Activated T-helper 1 cell treated with Interleukin-2 at 50 U/mL for 16 hours (primary cell): ENCODE measurements at regions not wholly inside any gene's neighbourhood (a gene's known extent, or its start where the extent isn't known, plus 50 kb on each side); places are given as distances from the start of the nearest gene placed in this dataset.
"Not testable (repeated sequence)": the region's sequence is repeated elsewhere in the genome, so short reads cannot be mapped to it uniquely, and the experiment has no call there.

ENCODE experiments used
- DNase-seq: peaks from one replicate; pipeline ENCODE4 v3.0.0-alpha.2; 2020; ENCODE audit warnings: low read depth

DNA sequence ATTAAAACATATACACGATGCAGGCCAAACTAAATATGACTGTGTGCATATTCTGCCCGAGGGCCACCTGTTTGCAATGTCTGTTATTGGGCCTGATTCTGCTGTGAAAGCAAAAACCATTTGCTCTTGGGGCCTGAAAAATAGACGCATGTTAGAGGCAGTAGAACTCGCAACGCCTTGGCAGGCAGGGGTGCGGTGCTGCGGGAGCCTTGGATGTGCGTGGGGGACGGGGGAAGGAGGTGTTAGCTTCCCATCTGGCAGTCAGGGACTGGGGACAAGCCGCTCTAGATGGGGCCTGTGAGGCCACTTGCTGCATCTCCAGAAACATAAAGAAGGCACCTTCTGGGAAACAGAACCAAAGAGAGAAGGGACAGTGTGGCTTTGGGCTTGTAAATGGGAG is 216.3 kb downstream of the PHETA1 start:
- no peak for DNase-seq

- no peak for DNase-seq
Observed at GRCh38 chr12:111150921-111151840, 217.7 kb downstream of the PHETA1 start.

DNA sequence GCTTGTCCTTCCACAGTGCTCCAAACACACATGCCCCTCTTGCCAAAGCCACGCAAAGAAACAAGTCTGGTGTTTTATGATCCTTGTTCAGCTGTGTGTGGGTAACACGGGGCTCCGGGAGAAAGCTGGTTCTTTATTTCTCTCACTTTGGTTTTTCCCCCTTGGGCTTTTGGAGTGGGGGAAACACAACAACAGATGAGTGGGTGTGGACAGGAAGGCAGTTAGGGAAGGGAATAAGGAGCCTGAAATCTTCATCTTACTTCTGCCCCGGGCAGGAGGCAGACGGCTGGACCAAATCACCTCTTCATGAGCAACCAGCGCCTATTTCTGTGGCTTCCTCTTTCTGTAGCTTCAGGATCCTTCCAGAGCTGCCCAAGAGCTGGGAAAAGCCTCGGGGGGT is 218.5 kb downstream of the PHETA1 start:
- DNase-seq = no peak

DNA sequence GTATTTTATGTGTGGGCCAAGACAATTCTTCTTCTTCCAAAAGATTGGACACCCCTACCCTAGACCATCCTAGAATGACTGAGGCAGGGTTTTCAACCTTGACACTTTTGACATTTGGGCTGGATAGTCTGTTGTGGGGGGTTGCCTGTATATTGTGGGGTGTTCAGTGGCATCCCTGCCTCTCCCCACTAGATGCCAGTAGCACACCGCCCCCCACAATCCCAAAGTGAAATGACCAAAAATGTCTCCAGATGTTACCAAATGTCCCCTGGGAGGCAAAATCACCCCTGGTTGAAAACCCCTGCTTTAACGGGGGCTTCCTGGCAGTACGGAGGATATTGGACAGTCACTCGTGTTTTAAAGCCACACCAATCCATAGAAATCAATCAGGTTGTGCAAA is 219.6 kb downstream of the PHETA1 start:
- no peak for DNase-seq

- DNase-seq = no peak
Observed at GRCh38 chr12:111148005-111148404, 220.9 kb downstream of the PHETA1 start.

DNA sequence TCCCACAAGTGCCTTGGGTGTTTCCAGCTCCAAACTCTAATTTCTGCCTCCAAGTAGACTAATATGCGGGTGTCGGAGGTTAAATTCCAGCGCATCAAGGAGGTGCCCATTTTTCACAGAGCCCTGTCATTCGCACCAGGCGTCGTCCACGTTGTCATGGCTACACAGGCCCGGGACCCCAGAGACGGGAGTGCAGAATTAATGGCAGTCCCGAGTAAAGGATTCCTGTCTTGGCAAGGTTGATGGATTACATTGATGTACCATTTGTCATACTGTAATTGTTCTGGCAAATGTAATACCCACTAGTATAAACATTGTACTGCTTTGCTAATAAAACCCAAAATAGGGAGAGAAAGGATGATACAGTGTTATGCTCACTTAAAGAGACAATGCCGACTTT is 222.9 kb upstream of the MYL2 start:
- DNase-seq = no peak

GRCh38 chr12:111141205-111141604 is 220.8 kb upstream of the MYL2 start:
- no peak for DNase-seq

DNA sequence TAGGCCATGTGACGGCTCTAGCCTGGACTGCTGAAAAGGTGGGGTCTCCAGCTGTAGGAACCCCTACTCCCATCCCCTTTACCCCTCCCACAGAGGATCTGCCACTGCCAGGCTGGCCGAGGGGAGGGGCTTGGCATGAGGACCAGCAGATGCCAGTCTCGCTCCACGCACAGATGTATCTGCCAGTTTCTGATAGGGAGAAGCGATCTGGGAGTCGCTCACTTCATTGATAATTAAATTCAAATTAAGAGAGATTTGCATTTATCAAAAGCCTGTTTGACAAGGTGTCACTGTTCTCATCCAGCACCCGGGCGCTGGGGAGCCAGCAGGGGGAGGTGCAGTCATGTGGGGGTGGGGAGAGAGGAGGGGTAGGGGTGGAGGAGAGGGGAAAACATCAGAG is 217.6 kb upstream of the MYL2 start:
- no peak for DNase-seq

DNA sequence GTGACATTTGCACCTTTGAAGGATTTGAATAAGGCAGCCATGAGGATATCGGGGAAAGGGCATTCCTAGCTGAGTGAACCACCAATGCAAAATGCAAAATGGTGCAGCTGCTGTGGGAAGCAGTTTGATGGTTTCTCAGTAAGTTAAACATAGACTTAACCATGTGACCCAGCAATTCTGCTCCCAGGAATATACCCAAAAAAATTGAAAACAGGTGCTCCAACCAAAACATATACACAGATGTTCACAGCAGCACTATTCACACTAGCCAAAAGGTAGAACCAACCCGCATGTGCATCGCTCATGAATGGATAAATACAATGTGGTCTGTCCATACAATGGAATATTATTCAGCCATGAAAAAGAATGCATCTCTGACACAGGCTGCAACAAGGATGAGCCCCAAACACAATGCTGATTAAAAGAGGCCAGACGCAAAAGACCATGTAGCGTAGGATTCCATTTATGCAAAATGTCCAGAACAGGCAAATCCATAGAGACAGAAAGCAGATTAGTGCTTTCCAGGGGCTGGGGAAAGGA is 215.0 kb upstream of the MYL2 start:
- no peak for DNase-seq

DNA sequence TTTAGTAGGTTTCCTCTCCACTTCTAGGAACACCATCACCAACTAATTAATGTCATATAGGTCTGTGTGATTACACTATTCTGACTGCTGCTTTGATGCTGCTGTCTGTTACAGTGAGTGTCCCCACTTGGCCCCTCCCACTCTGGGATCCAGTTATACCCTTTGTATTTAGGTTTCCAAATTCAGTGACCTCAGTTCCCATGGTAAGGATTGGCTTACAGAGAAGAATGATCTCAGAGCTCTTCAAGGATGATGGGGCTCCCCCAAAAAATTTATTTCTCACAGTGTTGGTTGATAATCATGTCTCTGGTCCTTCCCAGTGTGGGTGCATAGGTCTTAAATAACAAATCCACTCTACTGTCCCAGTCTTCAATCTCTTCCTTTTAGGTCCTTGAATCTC is 210.0 kb upstream of the MYL2 start:
- no peak for DNase-seq

DNA sequence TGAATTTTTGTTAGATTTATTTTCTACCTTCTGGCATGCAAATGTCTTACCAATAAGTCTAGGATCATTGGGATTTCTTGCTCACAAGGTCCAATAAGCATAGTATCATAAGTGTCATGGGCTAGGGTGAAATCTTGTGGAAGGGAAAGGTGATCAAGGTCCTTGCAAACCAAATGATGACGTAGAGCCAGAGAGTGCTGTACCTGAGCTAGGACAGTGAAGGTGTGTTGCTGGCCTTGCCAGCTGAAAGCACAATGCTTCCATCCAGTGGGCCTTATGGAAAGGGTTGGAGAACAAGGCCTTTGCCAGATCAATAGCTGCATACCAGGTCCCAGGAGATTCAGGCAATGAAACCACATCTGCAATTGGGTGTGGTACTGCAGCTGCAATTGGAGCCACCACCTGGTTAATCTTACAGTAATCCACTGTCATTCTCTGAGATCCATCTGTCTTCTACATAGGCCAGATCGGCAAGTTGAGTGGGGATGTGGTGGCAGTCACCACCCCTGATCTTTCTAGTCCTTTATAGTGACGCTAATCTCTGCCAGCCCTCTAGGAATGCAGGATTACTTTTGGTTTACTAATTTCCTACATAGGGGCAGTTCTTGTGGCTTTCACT is 208.9 kb upstream of the MYL2 start:
- no peak for DNase-seq

DNA sequence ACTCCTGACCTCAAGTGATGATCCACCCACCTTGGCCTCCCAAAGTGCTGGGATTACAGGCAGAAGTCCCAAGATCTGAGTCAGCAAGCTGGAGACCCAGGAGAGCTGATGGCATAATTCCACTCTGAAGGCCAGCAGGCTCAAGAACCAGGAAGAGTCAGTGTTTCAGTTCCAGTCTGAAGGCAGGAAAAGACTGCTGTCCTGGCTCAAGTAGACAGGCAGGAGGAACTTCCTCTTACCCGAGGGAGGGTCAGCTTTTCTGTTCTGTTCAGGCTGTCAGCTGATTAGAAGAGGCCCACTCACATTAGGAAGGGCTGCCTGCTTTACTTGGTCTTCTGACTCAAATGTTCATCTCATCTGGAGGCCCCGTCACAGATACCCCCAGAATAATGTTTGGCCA is 206.0 kb upstream of the MYL2 start:
- DNase-seq = no peak

GRCh38 chr12:111124183-111124582 is 203.8 kb upstream of the MYL2 start:
- DNase-seq = no peak

DNA sequence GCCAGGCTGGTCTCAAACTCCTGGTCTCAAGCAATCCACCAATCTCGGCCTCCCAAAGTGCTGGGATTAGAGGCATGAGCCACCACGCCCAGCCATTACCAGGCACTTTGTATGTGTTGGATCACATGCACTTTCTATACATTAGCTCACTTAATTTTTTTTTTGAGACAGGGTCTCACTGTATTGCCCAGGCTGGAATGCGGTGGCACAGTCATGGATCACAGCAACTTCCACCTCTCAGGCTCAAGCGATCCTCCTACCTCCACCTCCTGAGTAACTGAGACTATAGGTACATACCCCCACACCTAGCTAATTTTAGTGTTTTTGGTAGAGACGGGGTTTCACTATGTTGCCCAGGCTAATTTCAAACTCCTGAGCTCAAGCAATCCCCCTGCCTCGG is 203.0 kb upstream of the MYL2 start:
- DNase-seq = no peak

- DNase-seq = no peak
Observed at GRCh38 chr12:111122458-111122878, 202.1 kb upstream of the MYL2 start.

DNA sequence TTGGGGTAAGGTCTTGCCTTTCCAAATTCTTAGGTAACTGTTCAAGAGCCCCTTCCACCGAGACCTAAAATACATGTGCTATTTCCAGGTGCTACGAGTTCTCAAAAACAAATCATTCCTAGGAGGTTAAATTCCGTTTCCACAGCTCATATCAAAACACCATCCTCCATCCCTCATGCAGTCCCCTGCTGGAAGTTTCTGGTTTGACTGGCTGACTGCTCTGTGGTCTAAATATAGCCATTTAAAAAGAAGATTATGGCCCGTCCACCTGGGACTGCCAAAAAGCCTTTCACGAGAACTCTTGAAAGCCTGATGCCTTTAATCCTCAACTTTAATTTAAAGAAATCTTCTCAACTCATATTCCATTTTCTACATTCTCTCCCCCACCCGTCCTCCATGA is 201.5 kb upstream of the MYL2 start:
- DNase-seq = no peak

GRCh38 chr12:111120578-111120977 is 200.2 kb upstream of the MYL2 start:
- DNase-seq = no peak

- DNase-seq = no peak
Observed at GRCh38 chr12:111117017-111117416, 196.6 kb upstream of the MYL2 start.

- not testable (repeated sequence) for DNase-seq
Observed at GRCh38 chr12:111113313-111113712, 192.9 kb upstream of the MYL2 start.

GRCh38 chr12:111112311-111113098 is 192.1 kb upstream of the MYL2 start:
- DNase-seq = no peak

DNA sequence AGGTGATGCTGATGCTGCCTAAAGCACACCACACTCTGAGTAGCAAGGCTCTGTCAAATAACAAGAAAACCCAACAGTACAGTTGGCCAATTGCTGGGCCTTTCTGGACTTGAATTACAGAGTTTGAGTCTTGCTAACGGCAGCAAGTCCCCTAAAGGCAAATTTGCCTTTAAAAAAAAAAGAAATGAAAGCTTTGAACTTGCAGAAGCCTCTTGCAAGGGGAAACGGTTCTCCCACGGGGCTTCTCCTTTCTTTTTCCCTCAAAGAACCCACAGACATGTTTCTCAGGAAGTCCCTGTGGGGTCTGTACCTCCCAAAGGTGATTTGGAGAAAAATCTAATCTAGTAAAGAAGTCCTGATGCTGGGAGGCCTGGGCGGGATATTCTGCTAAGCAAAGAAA is 191.3 kb upstream of the MYL2 start:
- DNase-seq = no peak

DNA sequence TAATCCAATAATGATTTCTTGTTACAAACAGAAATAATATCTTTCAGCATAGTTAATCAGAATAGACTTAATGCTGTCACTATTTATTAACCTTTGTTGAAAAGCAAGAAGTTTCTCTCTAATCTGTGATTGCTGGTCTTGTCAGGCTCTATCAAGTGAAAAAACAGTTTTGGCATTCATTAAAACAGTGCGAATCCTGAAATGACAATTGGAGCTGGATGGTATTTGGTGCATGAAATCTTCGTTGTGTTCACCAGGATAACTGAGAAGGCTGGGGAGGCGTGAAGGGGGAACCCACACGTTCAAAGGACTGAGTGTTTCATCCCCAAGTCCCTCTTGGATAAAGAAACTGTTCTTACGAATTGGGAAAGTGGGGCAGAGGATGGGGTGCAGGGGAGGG is 190.2 kb upstream of the MYL2 start:
- DNase-seq = no peak

DNA sequence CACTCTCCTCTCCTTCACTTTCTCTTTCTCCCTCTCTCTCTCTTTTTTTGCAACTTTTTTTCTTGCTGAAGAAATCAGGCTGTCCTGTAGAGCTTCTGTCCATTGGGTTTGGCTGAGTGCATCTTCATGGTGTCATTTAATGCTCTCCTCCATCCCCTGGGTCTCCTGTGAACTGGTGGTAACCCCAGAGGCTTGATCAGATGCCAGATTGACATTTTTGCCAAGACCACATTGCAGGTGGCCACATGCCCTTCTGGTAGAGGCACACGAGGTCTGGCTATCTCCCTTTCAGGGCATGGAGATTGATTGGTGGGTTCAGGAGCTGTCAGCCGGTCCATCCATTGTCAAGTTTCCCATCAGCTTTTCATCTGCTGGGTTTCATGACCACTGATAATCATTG is 188.3 kb upstream of the MYL2 start:
- no peak for DNase-seq
